GM11168 (cell line): ENCODE measurements at regions not wholly inside any gene's neighbourhood (a gene's known extent, or its start where the extent isn't known, plus 50 kb on each side); places are given as distances from the start of the nearest gene placed in this dataset.
"Not testable (repeated sequence)": the region's sequence is repeated elsewhere in the genome, so short reads cannot be mapped to it uniquely, and the experiment has no call there.

Source experiments
- in situ Hi-C: fragments of 300-500 bp; cut with MboI; formaldehyde crosslinking; loops from one replicate; pipeline ENCODE4 v1.12.0; 2022; ENCODE audit warnings: low sequenced_read_pairs; ENCODE audit not compliant: unreplicated experiment

- in situ Hi-C loops = no loop called here
These were observed 220.5 kb downstream of the FAM43A start for GRCh38 chr3:194906229-194906629.

GRCh38 chr3:194906970-194907629 lies 221.4 kb downstream of the FAM43A start:
- in situ Hi-C loops = no loop called here

GRCh38 chr3:194907811-194908210 lies 222.1 kb downstream of the FAM43A start:
- in situ Hi-C loops = no loop called here

- in situ Hi-C loops = no loop called here
These were observed 222.8 kb downstream of the FAM43A start for GRCh38 chr3:194908496-194908895.

GRCh38 chr3:194908972-194909371 lies 223.3 kb downstream of the FAM43A start:
- in situ Hi-C loops = no loop called here

- in situ Hi-C loops = no loop called here
These were observed 224.8 kb downstream of the FAM43A start for GRCh38 chr3:194910414-194910984.

GRCh38 chr3:194913316-194913715 lies 227.6 kb downstream of the FAM43A start:
- in situ Hi-C loops = no loop called here

GRCh38 chr3:194924889-194925288 lies 239.2 kb downstream of the FAM43A start:
- in situ Hi-C loops = not testable (repeated sequence)

- in situ Hi-C loops = no loop called here
These were observed 239.9 kb downstream of the FAM43A start for GRCh38 chr3:194925614-194926013.

- in situ Hi-C loops = no loop called here
These were observed 242.5 kb downstream of the FAM43A start for GRCh38 chr3:194928227-194928626.

- in situ Hi-C loops = no loop called here
These were observed 243.3 kb downstream of the FAM43A start for GRCh38 chr3:194928831-194929577.

GRCh38 chr3:194929578-194929960 lies 243.9 kb downstream of the FAM43A start:
- in situ Hi-C loops = no loop called here

GRCh38 chr3:194930377-194931204 lies 244.9 kb downstream of the FAM43A start:
- in situ Hi-C loops = no loop called here

- in situ Hi-C loops = no loop called here
These were observed 245.7 kb downstream of the FAM43A start for GRCh38 chr3:194931347-194931746.

- in situ Hi-C loops = no loop called here
These were observed 246.2 kb downstream of the FAM43A start for GRCh38 chr3:194931865-194932264.

GRCh38 chr3:194933465-194933864 lies 247.8 kb downstream of the FAM43A start:
- in situ Hi-C loops = no loop called here

- in situ Hi-C loops = no loop called here
These were observed 249.4 kb downstream of the FAM43A start for GRCh38 chr3:194935061-194935460.

- in situ Hi-C loops = no loop called here
These were observed 250.2 kb downstream of the FAM43A start for GRCh38 chr3:194935632-194936470.

GRCh38 chr3:194936659-194937058 lies 251.0 kb downstream of the FAM43A start:
- in situ Hi-C loops = no loop called here

GRCh38 chr3:194937144-194937543 lies 251.5 kb downstream of the FAM43A start:
- in situ Hi-C loops = no loop called here
